ENCODE measurements at regions not wholly inside any gene's neighbourhood (a gene's known extent, or its start where the extent isn't known, plus 50 kb on each side); places are given as distances from the start of the nearest gene placed in this dataset.

DNA sequence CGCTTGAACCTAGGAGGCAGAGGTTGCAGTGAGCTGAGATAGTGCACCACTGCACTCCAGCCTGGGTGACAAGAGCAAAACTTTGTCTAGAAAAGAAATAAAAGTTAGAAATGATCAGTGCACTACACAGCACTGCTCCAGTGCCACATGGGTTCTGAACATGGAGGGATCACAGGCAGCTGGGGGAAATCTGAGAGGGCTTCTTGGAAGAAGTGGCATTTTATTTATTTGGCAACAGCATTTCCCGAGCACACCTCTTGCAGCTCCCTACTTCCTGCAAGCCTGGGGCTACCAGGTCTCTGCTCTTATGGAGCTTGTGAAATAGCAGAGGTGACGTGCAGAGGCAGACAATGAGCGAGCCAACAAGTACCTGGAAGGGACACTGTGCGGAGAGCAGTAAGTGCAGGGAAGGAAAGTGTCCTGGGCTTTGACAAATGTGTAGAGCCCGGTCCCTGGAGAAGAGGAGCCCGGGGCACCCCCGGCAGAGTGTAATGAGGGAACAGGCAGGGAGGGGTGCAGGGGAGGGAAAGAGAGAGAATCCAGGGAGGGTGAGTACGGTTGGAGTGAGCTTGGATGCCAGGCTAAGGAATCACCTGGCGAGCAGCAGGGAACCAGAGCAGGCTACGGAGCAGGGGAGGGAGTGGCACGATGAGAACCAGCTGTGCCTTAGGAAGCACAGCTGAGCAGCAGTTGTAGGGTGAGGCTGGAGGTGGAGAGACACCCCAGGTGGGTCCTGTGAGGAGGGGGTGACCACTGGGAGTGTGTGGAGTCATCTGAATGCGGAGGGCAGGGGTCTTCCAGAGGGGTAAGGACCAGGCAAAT is 104.6 kb upstream of the CTBP2 start:
- TF ChIP-seq, protein P1, sequence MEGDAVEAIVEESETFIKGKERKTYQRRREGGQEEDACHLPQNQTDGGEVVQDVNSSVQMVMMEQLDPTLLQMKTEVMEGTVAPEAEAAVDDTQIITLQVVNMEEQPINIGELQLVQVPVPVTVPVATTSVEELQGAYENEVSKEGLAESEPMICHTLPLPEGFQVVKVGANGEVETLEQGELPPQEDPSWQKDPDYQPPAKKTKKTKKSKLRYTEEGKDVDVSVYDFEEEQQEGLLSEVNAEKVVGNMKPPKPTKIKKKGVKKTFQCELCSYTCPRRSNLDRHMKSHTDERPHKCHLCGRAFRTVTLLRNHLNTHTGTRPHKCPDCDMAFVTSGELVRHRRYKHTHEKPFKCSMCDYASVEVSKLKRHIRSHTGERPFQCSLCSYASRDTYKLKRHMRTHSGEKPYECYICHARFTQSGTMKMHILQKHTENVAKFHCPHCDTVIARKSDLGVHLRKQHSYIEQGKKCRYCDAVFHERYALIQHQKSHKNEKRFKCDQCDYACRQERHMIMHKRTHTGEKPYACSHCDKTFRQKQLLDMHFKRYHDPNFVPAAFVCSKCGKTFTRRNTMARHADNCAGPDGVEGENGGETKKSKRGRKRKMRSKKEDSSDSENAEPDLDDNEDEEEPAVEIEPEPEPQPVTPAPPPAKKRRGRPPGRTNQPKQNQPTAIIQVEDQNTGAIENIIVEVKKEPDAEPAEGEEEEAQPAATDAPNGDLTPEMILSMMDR (IDR thresholded peaks at IDR 0.05; ENCODE audit: unreplicated experiment in 3 of 3), result no peak
- no peaks in the 10 kb centered on the region for H3K4me1 Mint-ChIP-seq
- H3K36me3 Mint-ChIP-seq (ENCODE audit: low read depth), result no peaks in the 10 kb centered on the region
- H3K9me3 Mint-ChIP-seq, result peaks cover 3% of the 10 kb centered on the region
- no peak overlapping the region for H3K27ac Mint-ChIP-seq
- H3K27me3 Mint-ChIP-seq (ENCODE audit: low read depth), result peaks cover 21% of the 10 kb centered on the region
- H3K4me3 Mint-ChIP-seq, result no peak overlapping the region

DNA sequence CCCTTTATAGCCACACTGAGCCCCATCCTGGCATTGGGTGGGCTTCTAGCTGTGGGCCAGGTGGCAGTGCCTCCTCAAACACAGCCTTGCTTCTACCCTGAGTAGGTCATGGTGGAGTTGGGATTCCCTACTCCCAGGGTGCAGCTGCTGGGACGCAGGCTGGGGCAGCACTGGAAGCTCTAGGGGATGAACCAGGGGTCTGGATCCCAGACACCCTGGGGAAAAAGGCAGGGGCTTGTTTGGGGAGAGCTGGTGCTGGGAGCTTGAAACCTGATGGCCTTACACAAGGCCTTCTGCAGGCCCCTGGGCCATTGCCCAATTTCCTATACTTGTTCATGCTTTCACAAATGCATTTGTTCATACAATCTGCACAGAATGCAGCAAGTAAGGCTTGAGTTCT is 103.7 kb upstream of the CTBP2 start:
- no peaks in the 10 kb centered on the region for H3K4me1 Mint-ChIP-seq
- H3K9me3 Mint-ChIP-seq, result peaks cover 3% of the 10 kb centered on the region
- TF ChIP-seq, protein P1 (IDR thresholded peaks at IDR 0.05; ENCODE audit: unreplicated experiment in 3 of 3), result no peak
- H3K27me3 Mint-ChIP-seq (ENCODE audit: low read depth), result peaks cover 21% of the 10 kb centered on the region
- H3K36me3 Mint-ChIP-seq (ENCODE audit: low read depth), result no peaks in the 10 kb centered on the region
- no peak overlapping the region for H3K27ac Mint-ChIP-seq
- H3K4me3 Mint-ChIP-seq, result no peak overlapping the region

DNA sequence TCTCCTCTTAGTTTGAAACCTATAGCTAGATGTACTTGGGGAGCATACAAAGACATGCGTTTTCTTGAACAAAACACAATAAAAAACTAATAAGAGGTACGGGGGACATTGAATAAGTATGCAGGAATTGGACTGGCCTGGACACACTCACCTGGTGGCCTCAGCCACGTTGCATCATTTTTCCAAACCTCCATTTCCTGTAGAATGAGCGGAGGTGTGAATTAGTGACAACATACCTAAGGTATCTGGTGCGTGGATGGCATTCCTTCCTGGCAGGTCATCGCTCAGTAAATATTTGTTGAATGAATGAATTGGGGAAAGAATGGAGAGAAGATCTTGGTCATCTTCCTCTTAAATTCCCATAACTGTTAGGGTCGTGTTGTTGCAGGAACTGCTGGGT is 103.2 kb upstream of the CTBP2 start:
- no peak overlapping the region for H3K27ac Mint-ChIP-seq
- no peaks in the 10 kb centered on the region for H3K4me1 Mint-ChIP-seq
- peaks cover 24% of the 10 kb centered on the region for H3K27me3 Mint-ChIP-seq (ENCODE audit: low read depth)
- H3K4me3 Mint-ChIP-seq, result no peak overlapping the region
- no peaks in the 10 kb centered on the region for H3K9me3 Mint-ChIP-seq
- TF ChIP-seq, protein P1 (IDR thresholded peaks at IDR 0.05; ENCODE audit: unreplicated experiment in 3 of 3), result no peak
- no peaks in the 10 kb centered on the region for H3K36me3 Mint-ChIP-seq (ENCODE audit: low read depth)

DNA sequence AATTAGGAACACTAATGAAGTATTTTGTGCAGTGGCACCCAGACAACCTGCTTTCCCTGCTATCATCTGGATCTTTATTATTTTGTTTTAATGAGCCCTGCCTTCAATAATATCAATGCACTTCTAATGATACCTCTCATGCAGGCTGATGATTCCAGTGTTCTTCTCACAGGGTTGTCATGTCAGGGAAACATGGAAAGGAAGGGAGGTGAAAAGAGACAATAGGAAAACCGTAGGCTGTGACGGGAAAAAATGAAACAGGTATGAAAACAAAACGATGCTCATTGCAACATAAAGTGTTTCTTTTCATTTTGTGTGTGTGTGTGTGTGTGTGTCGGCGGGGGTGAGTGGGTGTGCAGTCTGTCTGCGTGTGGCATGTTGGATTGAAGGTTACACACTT is 102.6 kb upstream of the CTBP2 start:
- Mint-ChIP-seq H3K27me3 (ENCODE audit: low read depth) (peaks cover 27% of the 10 kb centered on the region), H3K4me3 (no peak overlapping the region), H3K9me3 (no peaks in the 10 kb centered on the region), H3K36me3 (ENCODE audit: low read depth) (no peaks in the 10 kb centered on the region), H3K27ac (no peak overlapping the region), H3K4me1 (no peaks in the 10 kb centered on the region)
- TF ChIP-seq, protein P1 (IDR thresholded peaks at IDR 0.05; ENCODE audit: unreplicated experiment in 3 of 3), result no peak

DNA sequence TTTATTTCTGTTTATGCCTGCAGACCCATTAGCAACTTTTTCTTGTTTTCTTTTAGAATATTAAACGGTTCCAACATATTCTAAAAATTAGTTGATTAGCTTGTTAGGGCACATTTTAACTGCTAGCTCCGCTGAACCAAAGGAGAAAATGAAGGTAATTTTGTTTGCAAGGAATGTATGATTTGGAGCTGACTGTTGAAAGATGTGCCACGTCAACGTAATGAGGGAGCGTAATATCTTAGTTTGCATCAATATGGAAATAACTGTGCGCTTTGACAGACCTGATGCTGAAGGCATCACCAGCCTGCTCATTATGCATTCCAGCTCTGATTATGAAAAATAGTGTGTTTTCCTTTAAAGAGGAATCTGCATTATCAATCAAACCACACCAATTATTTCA is 102.0 kb upstream of the CTBP2 start:
- no peaks in the 10 kb centered on the region for H3K4me1 Mint-ChIP-seq
- H3K9me3 Mint-ChIP-seq, result no peaks in the 10 kb centered on the region
- no peak overlapping the region for H3K4me3 Mint-ChIP-seq
- H3K36me3 Mint-ChIP-seq (ENCODE audit: low read depth), result no peaks in the 10 kb centered on the region
- H3K27me3 Mint-ChIP-seq (ENCODE audit: low read depth), result peaks cover 25% of the 10 kb centered on the region
- TF ChIP-seq, protein P1 (IDR thresholded peaks at IDR 0.05; ENCODE audit: unreplicated experiment in 3 of 3), result no peak
- H3K27ac Mint-ChIP-seq, result no peak overlapping the region

All from nephron (organoid).